Endothelial cell (in vitro differentiated cells): ENCODE measurements at regions not wholly inside any gene's neighbourhood (a gene's known extent, or its start where the extent isn't known, plus 50 kb on each side); places are given as distances from the start of the nearest gene placed in this dataset.

Experiments
- DNase-seq: peaks from one replicate; pipeline ENCODE4 v3.0.0; 2021; ENCODE audit warnings: low spot score
- H3K27ac Mint-ChIP-seq: one replicate; pipeline ENCODE4 v1.8.0; 2021; ENCODE audit warnings: mixed read lengths, inconsistent platforms; ENCODE audit not compliant: unreplicated experiment
- H3K27me3 Mint-ChIP-seq: one replicate; pipeline ENCODE4 v1.8.0; 2021; ENCODE audit warnings: mild to moderate bottlenecking, moderate library complexity, mixed read lengths, inconsistent platforms; ENCODE audit not compliant: unreplicated experiment
- H3K36me3 Mint-ChIP-seq: one replicate; pipeline ENCODE4 v1.8.0; 2021; ENCODE audit warnings: mild to moderate bottlenecking, low read depth, mixed read lengths, inconsistent platforms; ENCODE audit not compliant: unreplicated experiment
- H3K4me1 Mint-ChIP-seq: one replicate; pipeline ENCODE4 v1.8.0; 2021; ENCODE audit warnings: mild to moderate bottlenecking, mixed read lengths, inconsistent platforms; ENCODE audit not compliant: unreplicated experiment
- H3K4me3 Mint-ChIP-seq: one replicate; pipeline ENCODE4 v1.8.0; 2021; ENCODE audit warnings: mild to moderate bottlenecking, mixed read lengths, inconsistent platforms; ENCODE audit not compliant: unreplicated experiment
- H3K9me3 Mint-ChIP-seq: one replicate; pipeline ENCODE4 v1.8.0; 2021; ENCODE audit warnings: mixed read lengths, inconsistent platforms; ENCODE audit not compliant: unreplicated experiment
- TF ChIP-seq, protein P1 (sequence below): fragments of 200-600 bp; sonication (generic); IDR thresholded peaks from one replicate; pipeline ENCODE4 v1.5.0; 2021; ENCODE audit warnings: antibody characterized with exemption; ENCODE audit not compliant: unreplicated experiment

DNA sequence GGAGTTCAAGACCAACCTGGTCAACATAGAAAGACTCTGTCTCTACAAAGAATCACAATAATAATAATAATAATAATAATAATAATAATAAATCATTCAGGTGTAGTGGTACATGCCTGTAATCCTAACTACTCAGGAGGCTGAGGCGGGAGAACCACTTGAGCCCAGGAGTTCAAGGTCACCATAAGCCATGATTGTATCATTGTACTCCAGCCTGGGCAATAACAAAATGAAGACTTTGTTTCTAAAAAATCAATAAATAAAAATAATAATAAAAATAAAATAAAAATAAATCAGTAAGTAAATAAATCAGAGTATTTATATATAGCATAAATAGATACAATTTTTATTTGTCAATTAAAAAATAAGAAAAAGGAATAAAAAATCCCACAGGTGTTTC lies 1636.4 kb downstream of the SLITRK1 start:
- Mint-ChIP-seq H3K4me1 (no peaks in the 10 kb centered on the region), H3K36me3 (no peaks in the 10 kb centered on the region), H3K27me3 (no peaks in the 10 kb centered on the region), H3K4me3 (no peak overlapping the region), H3K27ac (no peak overlapping the region), H3K9me3 (no peaks in the 10 kb centered on the region)
- DNase-seq: no peak
- TF ChIP-seq, protein P1, sequence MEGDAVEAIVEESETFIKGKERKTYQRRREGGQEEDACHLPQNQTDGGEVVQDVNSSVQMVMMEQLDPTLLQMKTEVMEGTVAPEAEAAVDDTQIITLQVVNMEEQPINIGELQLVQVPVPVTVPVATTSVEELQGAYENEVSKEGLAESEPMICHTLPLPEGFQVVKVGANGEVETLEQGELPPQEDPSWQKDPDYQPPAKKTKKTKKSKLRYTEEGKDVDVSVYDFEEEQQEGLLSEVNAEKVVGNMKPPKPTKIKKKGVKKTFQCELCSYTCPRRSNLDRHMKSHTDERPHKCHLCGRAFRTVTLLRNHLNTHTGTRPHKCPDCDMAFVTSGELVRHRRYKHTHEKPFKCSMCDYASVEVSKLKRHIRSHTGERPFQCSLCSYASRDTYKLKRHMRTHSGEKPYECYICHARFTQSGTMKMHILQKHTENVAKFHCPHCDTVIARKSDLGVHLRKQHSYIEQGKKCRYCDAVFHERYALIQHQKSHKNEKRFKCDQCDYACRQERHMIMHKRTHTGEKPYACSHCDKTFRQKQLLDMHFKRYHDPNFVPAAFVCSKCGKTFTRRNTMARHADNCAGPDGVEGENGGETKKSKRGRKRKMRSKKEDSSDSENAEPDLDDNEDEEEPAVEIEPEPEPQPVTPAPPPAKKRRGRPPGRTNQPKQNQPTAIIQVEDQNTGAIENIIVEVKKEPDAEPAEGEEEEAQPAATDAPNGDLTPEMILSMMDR: no peak

DNA sequence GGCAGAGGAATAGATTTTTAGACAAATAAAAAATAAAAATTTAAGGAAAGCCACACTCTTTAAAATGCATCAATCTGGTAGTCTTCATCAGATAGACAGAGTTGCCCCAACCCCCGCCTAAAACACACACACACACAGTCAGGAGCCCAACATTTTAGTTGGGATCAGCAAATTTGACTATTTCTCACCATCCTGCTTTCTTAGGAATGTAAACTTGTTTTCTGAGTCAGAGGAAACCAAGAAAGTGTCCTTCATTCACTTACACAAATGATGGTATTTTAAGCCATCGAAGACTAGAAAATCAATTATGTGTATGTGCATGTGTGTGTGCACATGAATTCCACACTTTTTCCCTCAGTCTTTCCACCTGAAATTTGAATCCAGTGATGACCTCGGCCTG lies 1657.5 kb downstream of the SLITRK1 start:
- no peak for DNase-seq
- no peaks in the 10 kb centered on the region for H3K36me3 Mint-ChIP-seq
- peaks cover 4% of the 10 kb centered on the region for H3K9me3 Mint-ChIP-seq

DNA sequence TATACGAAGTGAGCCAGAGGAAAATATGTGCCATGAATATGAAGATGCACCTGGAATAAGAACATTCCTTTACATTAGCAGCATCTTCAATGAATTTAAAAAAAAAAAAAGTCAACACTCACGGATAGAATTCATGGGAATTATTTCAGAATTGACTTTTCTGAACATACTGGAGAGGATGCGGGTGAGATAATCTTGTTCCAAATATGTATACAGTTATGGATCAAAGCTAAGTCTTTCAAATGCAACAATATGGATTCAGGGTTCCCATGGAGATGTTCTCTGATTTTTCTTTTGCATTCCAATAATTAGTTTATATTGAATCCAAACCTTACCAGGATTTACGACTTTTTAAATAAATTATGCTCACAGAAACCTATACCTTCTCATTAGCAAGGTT lies 1660.7 kb downstream of the SLITRK1 start:
- Mint-ChIP-seq H3K4me3 (no peak overlapping the region), H3K27me3 (no peaks in the 10 kb centered on the region), H3K27ac (no peak overlapping the region), H3K36me3 (no peaks in the 10 kb centered on the region), H3K9me3 (no peaks in the 10 kb centered on the region), H3K4me1 (no peaks in the 10 kb centered on the region)
- TF ChIP-seq, protein P1: no peak
- no peak for DNase-seq

More for the DNA sequence above, 1657.5 kb downstream of the SLITRK1 start:
- no peaks in the 10 kb centered on the region for H3K27me3 Mint-ChIP-seq
- no peak overlapping the region for H3K4me3 Mint-ChIP-seq
- H3K27ac Mint-ChIP-seq: no peak overlapping the region
- TF ChIP-seq, protein P1: no peak
- no peaks in the 10 kb centered on the region for H3K4me1 Mint-ChIP-seq

DNA sequence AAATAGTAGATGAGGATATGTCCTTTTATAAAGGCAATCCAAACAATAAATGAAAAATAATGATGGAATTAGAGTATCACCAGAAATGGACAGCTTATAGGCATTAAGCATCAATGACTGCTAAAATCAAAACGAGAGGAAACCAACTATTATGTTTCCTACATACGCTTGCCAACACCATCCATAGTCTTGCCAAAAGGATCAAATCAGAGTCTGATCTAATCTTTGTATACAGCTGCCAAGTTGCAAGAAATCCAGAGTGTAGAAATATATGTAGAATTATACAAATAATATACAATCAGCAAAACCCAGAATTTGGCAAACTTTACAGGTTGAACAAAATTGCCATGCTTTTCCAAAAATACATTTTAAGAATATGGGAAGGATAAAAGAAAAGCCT lies 1661.6 kb downstream of the SLITRK1 start:
- Mint-ChIP-seq H3K4me1 (no peaks in the 10 kb centered on the region), H3K9me3 (no peaks in the 10 kb centered on the region), H3K4me3 (no peak overlapping the region), H3K36me3 (no peaks in the 10 kb centered on the region), H3K27me3 (no peaks in the 10 kb centered on the region), H3K27ac (no peak overlapping the region)
- DNase-seq: no peak
- TF ChIP-seq, protein P1: no peak

DNA sequence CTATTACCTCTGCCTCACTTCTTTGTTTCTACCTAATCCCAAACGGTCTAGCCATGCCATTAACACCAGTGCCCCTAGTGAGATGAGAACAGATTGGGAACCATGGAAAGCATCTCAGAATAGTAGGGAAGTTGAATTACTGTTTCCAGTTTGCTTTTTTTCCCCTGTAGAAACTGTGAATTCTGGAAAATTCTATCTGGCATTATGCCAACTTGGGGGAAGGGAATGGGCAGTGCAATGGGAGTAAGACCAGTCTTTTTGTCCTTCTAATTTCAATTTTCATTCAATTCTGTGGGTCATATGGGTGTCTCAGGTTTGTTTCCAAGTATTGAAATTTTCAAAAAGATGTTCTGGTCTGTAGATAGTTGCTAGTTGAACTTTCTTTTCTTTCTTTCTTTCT lies 1666.1 kb downstream of the SLITRK1 start:
- Mint-ChIP-seq H3K9me3 (no peaks in the 10 kb centered on the region), H3K27me3 (no peaks in the 10 kb centered on the region), H3K4me1 (no peaks in the 10 kb centered on the region), H3K36me3 (no peaks in the 10 kb centered on the region), H3K4me3 (no peak overlapping the region), H3K27ac (no peak overlapping the region)
- TF ChIP-seq, protein P1: no peak
- DNase-seq: no peak
